ENCODE measurements at regions not wholly inside any gene's neighbourhood (a gene's known extent, or its start where the extent isn't known, plus 50 kb on each side); places are given as distances from the start of the nearest gene placed in this dataset.
"Not testable (repeated sequence)": the region's sequence is repeated elsewhere in the genome, so short reads cannot be mapped to it uniquely, and the experiment has no call there.

- WGBS (ENCODE audit: insufficient coverage, insufficient replicate concordance, low lambda C conversion rate, missing lambda C conversion rate), result 28% methylated on average over 13 of the region's 15 CpGs
- CTCF ChIA-PET; H4K20me1 ChIP-seq (ENCODE audit: control insufficient read depth, insufficient read depth); H3K9ac ChIP-seq (ENCODE audit: control insufficient read depth, insufficient read depth, low read length); DNase-seq (ENCODE audit: low read depth, low spot score); FAIRE-seq; H3K4me2 ChIP-seq (ENCODE audit: control insufficient read depth, insufficient read depth); intact Hi-C loops (cut with micrococcal nuclease; ENCODE audit: unreplicated experiment); ATAC-seq; H3K27ac ChIP-seq (ENCODE audit: control insufficient read depth, insufficient read depth); H3K4me3 ChIP-seq; SMC1A ChIA-PET (ENCODE audit: uncharacterized antibody, unreplicated experiment); BruUV-seq (replicated peaks); in situ Hi-C loops (cut with MboI); H3K27me3 ChIP-seq (replicated peaks in 1 of 2; ENCODE audit: control insufficient read depth in 2 of 2, insufficient read depth in 2 of 2, low read length in 1 of 2); H3K4me1 ChIP-seq (ENCODE audit: control insufficient read depth, insufficient read depth, low read length); H3K9me3 ChIP-seq (replicated peaks; ENCODE audit: control insufficient read depth, insufficient read depth, low read length); H2AFZ ChIP-seq (ENCODE audit: control insufficient read depth, low read depth, low read length); POLR2A ChIA-PET; H3K79me2 ChIP-seq (ENCODE audit: control insufficient read depth, insufficient read depth, low read length); H3K36me3 ChIP-seq (ENCODE audit: control insufficient read depth in 2 of 2, insufficient read depth in 2 of 2, low read length in 1 of 2); RAD21 ChIA-PET (ENCODE audit: unreplicated experiment): not testable (repeated sequence)
These were observed 605.4 kb downstream of the DTWD2 start for GRCh38 chr5:118382931-118383330.

- DNase-seq (ENCODE audit: low read depth, low spot score), result no peak
- ChIA-PET SMC1A (ENCODE audit: uncharacterized antibody, unreplicated experiment) (no interaction called here), POLR2A (no interaction called here), CTCF (interaction anchor here (1.3 kb wide), 1 partner anchor 412 kb away, joined by 4 read pairs; no protein-coding TSS in a partner anchor), RAD21 (ENCODE audit: unreplicated experiment) (no interaction called here)
- Histone ChIP-seq H2AFZ (ENCODE audit: control insufficient read depth, low read depth, low read length) (no peak overlapping the region), H4K20me1 (ENCODE audit: control insufficient read depth, insufficient read depth) (no peaks in the 10 kb centered on the region), H3K4me1 (ENCODE audit: control insufficient read depth, insufficient read depth, low read length) (no peaks in the 10 kb centered on the region), H3K27ac (ENCODE audit: control insufficient read depth, insufficient read depth) (no peak overlapping the region), H3K4me3 (no peak overlapping the region), H3K9ac (ENCODE audit: control insufficient read depth, insufficient read depth, low read length) (no peak overlapping the region), H3K79me2 (ENCODE audit: control insufficient read depth, insufficient read depth, low read length) (no peaks in the 10 kb centered on the region), H3K4me2 (ENCODE audit: control insufficient read depth, insufficient read depth) (no peak overlapping the region), H3K36me3 (ENCODE audit: control insufficient read depth in 2 of 2, insufficient read depth in 2 of 2, low read length in 1 of 2) (no peaks in the 10 kb centered on the region), H3K9me3 (replicated peaks; ENCODE audit: control insufficient read depth, insufficient read depth, low read length) (no peaks in the 10 kb centered on the region), H3K27me3 (replicated peaks in 1 of 2; ENCODE audit: control insufficient read depth in 2 of 2, insufficient read depth in 2 of 2, low read length in 1 of 2) (no peaks in the 10 kb centered on the region)
- intact Hi-C loops (cut with micrococcal nuclease; ENCODE audit: unreplicated experiment) (no loop called here), in situ Hi-C loops (cut with MboI) (no loop called here)
- FAIRE-seq, result no peak
- no peak for ATAC-seq
- BruUV-seq (replicated peaks), result no TSS peak
- WGBS (ENCODE audit: insufficient coverage, insufficient replicate concordance, low lambda C conversion rate, missing lambda C conversion rate), result 0% methylated on average over 2 of the region's 2 CpGs
- TF ChIP-seq E4F1 (IDR thresholded peaks at IDR 0.05; ENCODE audit: borderline replicate concordance, partially characterized antibody) (no peak), MYB (IDR thresholded peaks at IDR 0.05; ENCODE audit: borderline replicate concordance, low read depth, low read length) (no peak), USF2 (IDR thresholded peaks at IDR 0.05; ENCODE audit: borderline replicate concordance, low read depth, low read length) (no peak), NRF1 (conservative IDR thresholded peaks at IDR 0.05; ENCODE audit: low read depth, low read length) (no peak), PAX5 (IDR thresholded peaks at IDR 0.05; ENCODE audit: borderline replicate concordance, low read depth, low read length) (no peak)
- TF ChIP-seq, protein P1, sequence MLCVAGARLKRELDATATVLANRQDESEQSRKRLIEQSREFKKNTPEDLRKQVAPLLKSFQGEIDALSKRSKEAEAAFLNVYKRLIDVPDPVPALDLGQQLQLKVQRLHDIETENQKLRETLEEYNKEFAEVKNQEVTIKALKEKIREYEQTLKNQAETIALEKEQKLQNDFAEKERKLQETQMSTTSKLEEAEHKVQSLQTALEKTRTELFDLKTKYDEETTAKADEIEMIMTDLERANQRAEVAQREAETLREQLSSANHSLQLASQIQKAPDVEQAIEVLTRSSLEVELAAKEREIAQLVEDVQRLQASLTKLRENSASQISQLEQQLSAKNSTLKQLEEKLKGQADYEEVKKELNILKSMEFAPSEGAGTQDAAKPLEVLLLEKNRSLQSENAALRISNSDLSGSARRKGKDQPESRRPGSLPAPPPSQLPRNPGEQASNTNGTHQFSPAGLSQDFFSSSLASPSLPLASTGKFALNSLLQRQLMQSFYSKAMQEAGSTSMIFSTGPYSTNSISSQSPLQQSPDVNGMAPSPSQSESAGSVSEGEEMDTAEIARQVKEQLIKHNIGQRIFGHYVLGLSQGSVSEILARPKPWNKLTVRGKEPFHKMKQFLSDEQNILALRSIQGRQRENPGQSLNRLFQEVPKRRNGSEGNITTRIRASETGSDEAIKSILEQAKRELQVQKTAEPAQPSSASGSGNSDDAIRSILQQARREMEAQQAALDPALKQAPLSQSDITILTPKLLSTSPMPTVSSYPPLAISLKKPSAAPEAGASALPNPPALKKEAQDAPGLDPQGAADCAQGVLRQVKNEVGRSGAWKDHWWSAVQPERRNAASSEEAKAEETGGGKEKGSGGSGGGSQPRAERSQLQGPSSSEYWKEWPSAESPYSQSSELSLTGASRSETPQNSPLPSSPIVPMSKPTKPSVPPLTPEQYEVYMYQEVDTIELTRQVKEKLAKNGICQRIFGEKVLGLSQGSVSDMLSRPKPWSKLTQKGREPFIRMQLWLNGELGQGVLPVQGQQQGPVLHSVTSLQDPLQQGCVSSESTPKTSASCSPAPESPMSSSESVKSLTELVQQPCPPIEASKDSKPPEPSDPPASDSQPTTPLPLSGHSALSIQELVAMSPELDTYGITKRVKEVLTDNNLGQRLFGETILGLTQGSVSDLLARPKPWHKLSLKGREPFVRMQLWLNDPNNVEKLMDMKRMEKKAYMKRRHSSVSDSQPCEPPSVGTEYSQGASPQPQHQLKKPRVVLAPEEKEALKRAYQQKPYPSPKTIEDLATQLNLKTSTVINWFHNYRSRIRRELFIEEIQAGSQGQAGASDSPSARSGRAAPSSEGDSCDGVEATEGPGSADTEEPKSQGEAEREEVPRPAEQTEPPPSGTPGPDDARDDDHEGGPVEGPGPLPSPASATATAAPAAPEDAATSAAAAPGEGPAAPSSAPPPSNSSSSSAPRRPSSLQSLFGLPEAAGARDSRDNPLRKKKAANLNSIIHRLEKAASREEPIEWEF (IDR thresholded peaks at IDR 0.05; ENCODE audit: insufficient replicate concordance, low read depth, low read length), result no peak
These were observed 608.9 kb downstream of the DTWD2 start for GRCh38 chr5:118379470-118379869.

Measured in GM12878 (cell line).